ENCODE measurements at regions not wholly inside any gene's neighbourhood (a gene's known extent, or its start where the extent isn't known, plus 50 kb on each side); places are given as distances from the start of the nearest gene placed in this dataset.
"Not testable (repeated sequence)": the region's sequence is repeated elsewhere in the genome, so short reads cannot be mapped to it uniquely, and the experiment has no call there.

- H3K27ac Mint-ChIP-seq; H3K27me3 Mint-ChIP-seq; H3K4me1 ChIP-seq (ENCODE audit: insufficient read depth, low read length); CTCF ChIA-PET; POLR2A ChIA-PET; H3K4me3 ChIP-seq (ENCODE audit: low read length); DNase-seq; H3K36me3 Mint-ChIP-seq; H3K9me3 Mint-ChIP-seq; H3K9me3 ChIP-seq (ENCODE audit: low read length); H3K27ac ChIP-seq (ENCODE audit: low read depth, low read length); H3K27me3 ChIP-seq (ENCODE audit: insufficient read depth, low read length, poor library complexity, severe bottlenecking); H3K4me1 Mint-ChIP-seq; H3K36me3 ChIP-seq (ENCODE audit: insufficient read depth, low read length): not testable (repeated sequence)
- peak overlapping the region in 1 of 7 donors; percentile 20 for H3K4me3 Mint-ChIP-seq
These were observed 249.2 kb upstream of the USP15 start for GRCh38 chr12:62010973-62011372.

- no peaks in the 10 kb centered on the region for H3K4me1 Mint-ChIP-seq
- POLR2A ChIA-PET, result no interaction called here
- no peaks in the 10 kb centered on the region for H3K27me3 Mint-ChIP-seq
- CTCF ChIA-PET, result no interaction called here
- H3K4me3 Mint-ChIP-seq, result no peak overlapping the region
- H3K9me3 ChIP-seq (ENCODE audit: low read length), result no peaks in the 10 kb centered on the region
- H3K27me3 ChIP-seq (ENCODE audit: insufficient read depth, low read length, poor library complexity, severe bottlenecking), result no peaks in the 10 kb centered on the region
- DNase-seq, result no peak
- no peaks in the 10 kb centered on the region for H3K4me1 ChIP-seq (ENCODE audit: insufficient read depth, low read length)
- no peaks in the 10 kb centered on the region for H3K36me3 Mint-ChIP-seq
- H3K36me3 ChIP-seq (ENCODE audit: insufficient read depth, low read length), result no peaks in the 10 kb centered on the region
- peaks cover 0 to 3% (median 0%) of the 10 kb centered on the region in 5 donors for H3K9me3 Mint-ChIP-seq
- no peak overlapping the region for H3K27ac ChIP-seq (ENCODE audit: low read depth, low read length)
- H3K4me3 ChIP-seq (ENCODE audit: low read length), result no peak overlapping the region
- H3K27ac Mint-ChIP-seq, result no peak overlapping the region
These were observed 245.9 kb upstream of the USP15 start for GRCh38 chr12:62014330-62014729.

- H3K27me3 ChIP-seq (ENCODE audit: insufficient read depth, low read length, poor library complexity, severe bottlenecking), result no peaks in the 10 kb centered on the region
- no peak overlapping the region for H3K27ac Mint-ChIP-seq
- H3K27me3 Mint-ChIP-seq, result no peaks in the 10 kb centered on the region
- DNase-seq, result no peak
- ChIA-PET CTCF (no interaction called here), POLR2A (no interaction called here)
- H3K36me3 ChIP-seq (ENCODE audit: insufficient read depth, low read length), result no peaks in the 10 kb centered on the region
- no peaks in the 10 kb centered on the region for H3K4me1 Mint-ChIP-seq
- no peaks in the 10 kb centered on the region for H3K4me1 ChIP-seq (ENCODE audit: insufficient read depth, low read length)
- H3K36me3 Mint-ChIP-seq, result no peaks in the 10 kb centered on the region
- H3K4me3 Mint-ChIP-seq, result no peak overlapping the region
- H3K27ac ChIP-seq (ENCODE audit: low read depth, low read length), result no peak overlapping the region
- peaks cover 0 to 3% (median 0%) of the 10 kb centered on the region in 5 donors for H3K9me3 Mint-ChIP-seq
- no peak overlapping the region for H3K4me3 ChIP-seq (ENCODE audit: low read length)
- H3K9me3 ChIP-seq (ENCODE audit: low read length), result no peaks in the 10 kb centered on the region
These were observed 244.2 kb upstream of the USP15 start for GRCh38 chr12:62016021-62016420.

- H3K27me3 ChIP-seq (ENCODE audit: insufficient read depth, low read length, poor library complexity, severe bottlenecking), result no peaks in the 10 kb centered on the region
- H3K27me3 Mint-ChIP-seq, result no peaks in the 10 kb centered on the region
- H3K36me3 Mint-ChIP-seq, result no peaks in the 10 kb centered on the region
- DNase-seq, result no peak
- no peak overlapping the region for H3K4me3 ChIP-seq (ENCODE audit: low read length)
- ChIA-PET POLR2A (no interaction called here), CTCF (no interaction called here)
- H3K36me3 ChIP-seq (ENCODE audit: insufficient read depth, low read length), result no peaks in the 10 kb centered on the region
- no peaks in the 10 kb centered on the region for H3K4me1 ChIP-seq (ENCODE audit: insufficient read depth, low read length)
- H3K9me3 Mint-ChIP-seq, result peaks cover 3 to 5% (median 4%) of the 10 kb centered on the region in 5 donors
- H3K27ac ChIP-seq (ENCODE audit: low read depth, low read length), result no peak overlapping the region
- H3K9me3 ChIP-seq (ENCODE audit: low read length), result no peaks in the 10 kb centered on the region
- no peaks in the 10 kb centered on the region for H3K4me1 Mint-ChIP-seq
- H3K4me3 Mint-ChIP-seq, result no peak overlapping the region
- no peak overlapping the region for H3K27ac Mint-ChIP-seq
These were observed 238.4 kb upstream of the USP15 start for GRCh38 chr12:62021808-62022207.

- no peak overlapping the region for H3K27ac ChIP-seq (ENCODE audit: low read depth, low read length)
- ChIA-PET CTCF (no interaction called here), POLR2A (no interaction called here)
- no peak overlapping the region for H3K4me3 ChIP-seq (ENCODE audit: low read length)
- H3K27me3 ChIP-seq (ENCODE audit: insufficient read depth, low read length, poor library complexity, severe bottlenecking), result no peaks in the 10 kb centered on the region
- H3K36me3 ChIP-seq (ENCODE audit: insufficient read depth, low read length), result no peaks in the 10 kb centered on the region
- no peaks in the 10 kb centered on the region for H3K36me3 Mint-ChIP-seq
- H3K27me3 Mint-ChIP-seq, result no peaks in the 10 kb centered on the region
- H3K4me1 Mint-ChIP-seq, result no peaks in the 10 kb centered on the region
- no peaks in the 10 kb centered on the region for H3K9me3 ChIP-seq (ENCODE audit: low read length)
- no peak overlapping the region for H3K27ac Mint-ChIP-seq
- peaks cover 0 to 8% (median 0%) of the 10 kb centered on the region in 5 donors for H3K9me3 Mint-ChIP-seq
- H3K4me3 Mint-ChIP-seq, result no peak overlapping the region
- no peaks in the 10 kb centered on the region for H3K4me1 ChIP-seq (ENCODE audit: insufficient read depth, low read length)
- no peak for DNase-seq
These were observed 231.7 kb upstream of the USP15 start for GRCh38 chr12:62028536-62028935.

GRCh38 chr12:62032870-62033269 lies 227.3 kb upstream of the USP15 start:
- H3K4me1 Mint-ChIP-seq, result no peaks in the 10 kb centered on the region
- no peaks in the 10 kb centered on the region for H3K36me3 Mint-ChIP-seq
- no peaks in the 10 kb centered on the region for H3K27me3 ChIP-seq (ENCODE audit: insufficient read depth, low read length, poor library complexity, severe bottlenecking)
- H3K27me3 Mint-ChIP-seq, result no peaks in the 10 kb centered on the region
- POLR2A ChIA-PET, result no interaction called here
- no peaks in the 10 kb centered on the region for H3K4me1 ChIP-seq (ENCODE audit: insufficient read depth, low read length)
- H3K9me3 ChIP-seq (ENCODE audit: low read length), result no peaks in the 10 kb centered on the region
- H3K4me3 Mint-ChIP-seq, result no peak overlapping the region
- H3K4me3 ChIP-seq (ENCODE audit: low read length), result no peak overlapping the region
- no peaks in the 10 kb centered on the region for H3K36me3 ChIP-seq (ENCODE audit: insufficient read depth, low read length)
- no peak for DNase-seq
- peaks cover 0 to 5% (median 2%) of the 10 kb centered on the region in 5 donors for H3K9me3 Mint-ChIP-seq
- no peak overlapping the region for H3K27ac ChIP-seq (ENCODE audit: low read depth, low read length)
- H3K27ac Mint-ChIP-seq, result no peak overlapping the region
- CTCF ChIA-PET, result no interaction called here

- Histone ChIP-seq H3K4me3 (ENCODE audit: low read length) (no peak overlapping the region), H3K36me3 (ENCODE audit: insufficient read depth, low read length) (no peaks in the 10 kb centered on the region), H3K27ac (ENCODE audit: low read depth, low read length) (no peak overlapping the region), H3K27me3 (ENCODE audit: insufficient read depth, low read length, poor library complexity, severe bottlenecking) (no peaks in the 10 kb centered on the region), H3K9me3 (ENCODE audit: low read length) (no peaks in the 10 kb centered on the region), H3K4me1 (ENCODE audit: insufficient read depth, low read length) (no peaks in the 10 kb centered on the region)
- H3K4me1 Mint-ChIP-seq, result no peaks in the 10 kb centered on the region
- no peaks in the 10 kb centered on the region for H3K27me3 Mint-ChIP-seq
- ChIA-PET CTCF (no interaction called here), POLR2A (no interaction called here)
- DNase-seq, result no peak
- H3K4me3 Mint-ChIP-seq, result no peak overlapping the region
- no peak overlapping the region for H3K27ac Mint-ChIP-seq
- peaks cover 0 to 6% (median 3%) of the 10 kb centered on the region in 5 donors for H3K9me3 Mint-ChIP-seq
- no peaks in the 10 kb centered on the region for H3K36me3 Mint-ChIP-seq
These were observed 215.6 kb upstream of the USP15 start for GRCh38 chr12:62044450-62045135.

DNA sequence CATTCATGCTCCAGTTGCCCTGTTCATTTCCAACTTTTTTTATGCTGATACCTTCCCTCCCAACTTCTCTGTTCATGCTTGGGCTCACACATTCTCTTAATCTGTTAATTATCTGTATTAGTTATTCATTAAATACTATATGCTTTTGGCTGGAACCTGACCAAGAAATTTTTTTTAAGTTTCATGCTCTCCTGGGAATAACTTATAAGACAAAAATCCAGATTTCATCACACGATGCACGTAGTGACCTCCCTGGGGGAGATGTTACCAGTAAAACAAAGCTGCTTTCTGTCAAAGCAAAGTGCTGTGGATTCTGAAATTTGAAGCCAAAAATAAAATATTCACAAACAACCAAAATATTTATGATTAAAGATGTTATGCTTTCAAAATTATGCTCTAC lies 215.0 kb upstream of the USP15 start:
- no peak overlapping the region for H3K27ac ChIP-seq (ENCODE audit: low read depth, low read length)
- ChIA-PET POLR2A (no interaction called here), CTCF (no interaction called here)
- H3K4me1 ChIP-seq (ENCODE audit: insufficient read depth, low read length), result no peaks in the 10 kb centered on the region
- no peaks in the 10 kb centered on the region for H3K9me3 ChIP-seq (ENCODE audit: low read length)
- no peak for DNase-seq
- no peaks in the 10 kb centered on the region for H3K27me3 Mint-ChIP-seq
- H3K9me3 Mint-ChIP-seq, result peaks cover 0 to 6% (median 3%) of the 10 kb centered on the region in 5 donors
- no peaks in the 10 kb centered on the region for H3K27me3 ChIP-seq (ENCODE audit: insufficient read depth, low read length, poor library complexity, severe bottlenecking)
- H3K4me1 Mint-ChIP-seq, result no peaks in the 10 kb centered on the region
- H3K4me3 Mint-ChIP-seq, result no peak overlapping the region
- H3K4me3 ChIP-seq (ENCODE audit: low read length), result no peak overlapping the region
- H3K27ac Mint-ChIP-seq, result no peak overlapping the region
- H3K36me3 Mint-ChIP-seq, result no peaks in the 10 kb centered on the region
- H3K36me3 ChIP-seq (ENCODE audit: insufficient read depth, low read length), result no peaks in the 10 kb centered on the region

- DNase-seq, result no peak
- Mint-ChIP-seq H3K9me3 (no peaks in the 10 kb centered on the region), H3K27me3 (no peaks in the 10 kb centered on the region), H3K27ac (no peak overlapping the region), H3K4me3 (no peak overlapping the region), H3K4me1 (no peaks in the 10 kb centered on the region), H3K36me3 (no peaks in the 10 kb centered on the region)
- no peaks in the 10 kb centered on the region for H3K36me3 ChIP-seq (ENCODE audit: insufficient read depth, low read length)
- H3K27me3 ChIP-seq (ENCODE audit: insufficient read depth, low read length, poor library complexity, severe bottlenecking), result no peaks in the 10 kb centered on the region
- H3K4me3 ChIP-seq (ENCODE audit: low read length), result no peak overlapping the region
- no peaks in the 10 kb centered on the region for H3K9me3 ChIP-seq (ENCODE audit: low read length)
- ChIA-PET POLR2A (interaction anchor here (0.7 kb wide), 1 partner anchor 387 kb away, joined by 3 read pairs; no protein-coding TSS in a partner anchor), CTCF (no interaction called here)
- H3K4me1 ChIP-seq (ENCODE audit: insufficient read depth, low read length), result no peaks in the 10 kb centered on the region
- no peak overlapping the region for H3K27ac ChIP-seq (ENCODE audit: low read depth, low read length)
These were observed 209.4 kb upstream of the USP15 start for GRCh38 chr12:62050785-62051184.

Measured in CD8-positive, alpha-beta memory T cell (primary cell).